ENCODE measurements at regions not wholly inside any gene's neighbourhood (a gene's known extent, or its start where the extent isn't known, plus 50 kb on each side); places are given as distances from the start of the nearest gene placed in this dataset.

DNA sequence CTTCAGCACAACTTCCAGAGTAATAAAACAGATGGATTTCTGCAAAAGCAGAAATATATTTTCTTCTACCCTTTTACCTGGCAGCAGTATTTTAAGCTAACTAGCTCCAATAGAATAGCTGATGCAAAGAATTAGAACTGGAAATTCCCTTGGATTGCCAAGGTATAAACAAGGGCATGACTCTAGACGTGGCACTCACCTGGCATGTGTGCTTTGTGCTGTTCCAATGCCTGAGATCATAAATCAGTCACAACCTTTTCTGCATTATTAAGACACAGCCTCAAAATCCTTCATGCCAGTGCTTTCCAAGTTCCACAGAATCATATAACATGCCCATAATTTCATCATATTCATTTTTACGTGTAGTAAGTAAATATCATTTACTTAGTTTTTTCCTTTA is 1048.7 kb downstream of the ADGRL2 start:
- Histone ChIP-seq H3K4me3 (no peak overlapping the region), H3K27me3 (no peaks in the 10 kb centered on the region), H3K27ac (no peak overlapping the region), H3K4me1 (ENCODE audit: insufficient read depth) (no peaks in the 10 kb centered on the region), H3K9me3 (no peaks in the 10 kb centered on the region), H3K36me3 (no peaks in the 10 kb centered on the region)
- TF ChIP-seq EP300 (IDR thresholded peaks at IDR 0.05) (no peak), POLR2A (IDR thresholded peaks at IDR 0.05) (no peak)
- TF ChIP-seq, protein P1, sequence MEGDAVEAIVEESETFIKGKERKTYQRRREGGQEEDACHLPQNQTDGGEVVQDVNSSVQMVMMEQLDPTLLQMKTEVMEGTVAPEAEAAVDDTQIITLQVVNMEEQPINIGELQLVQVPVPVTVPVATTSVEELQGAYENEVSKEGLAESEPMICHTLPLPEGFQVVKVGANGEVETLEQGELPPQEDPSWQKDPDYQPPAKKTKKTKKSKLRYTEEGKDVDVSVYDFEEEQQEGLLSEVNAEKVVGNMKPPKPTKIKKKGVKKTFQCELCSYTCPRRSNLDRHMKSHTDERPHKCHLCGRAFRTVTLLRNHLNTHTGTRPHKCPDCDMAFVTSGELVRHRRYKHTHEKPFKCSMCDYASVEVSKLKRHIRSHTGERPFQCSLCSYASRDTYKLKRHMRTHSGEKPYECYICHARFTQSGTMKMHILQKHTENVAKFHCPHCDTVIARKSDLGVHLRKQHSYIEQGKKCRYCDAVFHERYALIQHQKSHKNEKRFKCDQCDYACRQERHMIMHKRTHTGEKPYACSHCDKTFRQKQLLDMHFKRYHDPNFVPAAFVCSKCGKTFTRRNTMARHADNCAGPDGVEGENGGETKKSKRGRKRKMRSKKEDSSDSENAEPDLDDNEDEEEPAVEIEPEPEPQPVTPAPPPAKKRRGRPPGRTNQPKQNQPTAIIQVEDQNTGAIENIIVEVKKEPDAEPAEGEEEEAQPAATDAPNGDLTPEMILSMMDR (IDR thresholded peaks at IDR 0.05), result no peak
- DNase-seq, result no peak
- 73 to 77% (median 77%) methylated on average over 2 of the region's 2 CpGs for WGBS, 3 donors
- intact Hi-C loops (cut with DNase I), result no loop called here

GRCh38 chr1:82848043-82848442 is 1047.3 kb downstream of the ADGRL2 start:
- Histone ChIP-seq H3K27me3 (no peaks in the 10 kb centered on the region), H3K4me3 (no peak overlapping the region), H3K27ac (no peak overlapping the region), H3K9me3 (no peaks in the 10 kb centered on the region), H3K36me3 (no peaks in the 10 kb centered on the region), H3K4me1 (ENCODE audit: insufficient read depth) (no peaks in the 10 kb centered on the region)
- no peak for DNase-seq
- WGBS, 3 donors, result 70 to 81% (median 77%) methylated on average over 1 of the region's 1 CpG
- no peak for TF ChIP-seq POLR2A (IDR thresholded peaks at IDR 0.05)
- TF ChIP-seq, protein P1 (IDR thresholded peaks at IDR 0.05), result no peak
- TF ChIP-seq EP300 (IDR thresholded peaks at IDR 0.05), result no peak
- intact Hi-C loops (cut with DNase I), result no loop called here

DNA sequence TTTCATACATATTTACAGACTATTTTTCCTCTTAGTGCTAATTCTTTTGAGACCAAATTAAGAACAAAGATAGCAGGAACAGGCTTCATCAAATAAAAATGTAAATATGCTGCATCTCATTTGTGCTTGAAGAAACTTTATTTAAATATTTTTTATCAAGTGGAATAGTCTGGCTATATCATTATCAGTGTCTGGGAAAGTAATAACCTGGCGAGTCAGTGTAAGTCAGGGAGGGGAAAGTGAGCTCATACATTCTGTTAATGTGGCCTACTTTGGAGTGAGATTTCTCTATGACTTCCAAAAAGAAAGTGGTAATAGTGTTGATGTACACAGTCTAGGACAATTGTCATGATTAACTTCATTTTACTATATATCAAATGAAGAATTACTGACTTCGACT is 1045.1 kb downstream of the ADGRL2 start:
- no peak for DNase-seq
- H3K27ac ChIP-seq, result no peak overlapping the region
- no peaks in the 10 kb centered on the region for H3K4me1 ChIP-seq (ENCODE audit: insufficient read depth)
- no peaks in the 10 kb centered on the region for H3K27me3 ChIP-seq
- TF ChIP-seq, protein P1 (IDR thresholded peaks at IDR 0.05), result no peak
- TF ChIP-seq EP300 (IDR thresholded peaks at IDR 0.05), result no peak
- no peak for TF ChIP-seq POLR2A (IDR thresholded peaks at IDR 0.05)
- no peaks in the 10 kb centered on the region for H3K9me3 ChIP-seq
- 83 to 88% (median 86%) methylated on average over 2 of the region's 2 CpGs for WGBS, 3 donors
- intact Hi-C loops (cut with DNase I), result no loop called here
- no peak overlapping the region for H3K4me3 ChIP-seq
- no peaks in the 10 kb centered on the region for H3K36me3 ChIP-seq

DNA sequence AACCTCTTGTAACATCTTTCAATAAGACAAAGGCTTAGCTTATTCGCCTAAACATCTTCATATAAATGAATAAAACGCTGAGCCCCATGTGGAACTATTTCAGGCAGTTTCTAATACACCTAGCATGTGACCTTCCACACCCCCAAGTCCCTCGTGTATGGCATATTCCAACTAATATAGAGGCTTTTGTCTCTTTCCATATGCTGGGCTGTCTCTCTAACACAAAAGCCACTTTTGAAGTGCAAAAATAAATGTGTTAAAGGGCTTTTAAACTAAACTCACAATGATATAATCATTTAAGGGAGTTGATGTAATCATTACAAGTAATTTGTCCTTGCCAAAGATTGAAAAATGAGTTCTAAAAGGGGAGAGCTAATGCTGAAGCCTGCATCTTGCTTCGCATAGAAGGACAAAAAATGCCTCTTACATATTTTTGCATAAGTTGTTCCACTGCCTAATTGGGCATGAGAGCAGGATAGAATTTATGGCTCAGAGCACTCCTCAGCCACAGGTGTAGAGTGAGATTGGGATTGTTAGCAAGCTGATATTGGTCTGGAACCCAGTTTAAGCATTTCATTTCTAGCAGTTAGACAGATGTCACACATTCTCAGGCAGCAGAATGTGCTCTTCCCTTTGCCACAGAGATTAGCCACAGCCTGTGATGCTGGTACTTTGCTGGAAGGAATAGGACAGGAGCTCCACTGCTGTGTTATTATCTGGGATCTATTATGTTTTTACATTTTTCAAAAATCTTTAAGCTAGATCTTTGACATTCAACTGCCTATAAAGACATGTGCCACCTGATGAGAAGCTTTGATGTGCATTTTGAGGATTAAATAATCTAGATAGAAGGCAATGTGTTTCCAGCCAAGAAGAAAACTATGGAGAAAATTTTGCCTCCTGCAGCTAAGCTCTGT is 1044.4 kb downstream of the ADGRL2 start:
- H3K4me3 ChIP-seq, result no peak overlapping the region
- no peak overlapping the region for H3K27ac ChIP-seq
- H3K36me3 ChIP-seq, result no peaks in the 10 kb centered on the region
- H3K9me3 ChIP-seq, result no peaks in the 10 kb centered on the region
- WGBS, 3 donors, result 79 to 86% (median 80%) methylated on average over 4 of the region's 4 CpGs
- TF ChIP-seq, protein P1 (IDR thresholded peaks at IDR 0.05), result no peak
- TF ChIP-seq EP300 (IDR thresholded peaks at IDR 0.05) (no peak), POLR2A (IDR thresholded peaks at IDR 0.05) (no peak)
- no peak for DNase-seq
- H3K27me3 ChIP-seq, result no peaks in the 10 kb centered on the region
- no peaks in the 10 kb centered on the region for H3K4me1 ChIP-seq (ENCODE audit: insufficient read depth)
- intact Hi-C loops (cut with DNase I), result no loop called here
